NCI-H82 treated with DMSO at 0.1 percent for 48 hours (cell line): ENCODE measurements at regions not wholly inside any gene's neighbourhood (a gene's known extent, or its start where the extent isn't known, plus 50 kb on each side); places are given as distances from the start of the nearest gene placed in this dataset.

Source experiments
- DNase-seq: peaks from one replicate; lab custom pipeline; 2025; ENCODE audit not compliant: unreplicated experiment; lab: John Stamatoyannopoulos, UW

- no peak for DNase-seq
These were observed 89.9 kb upstream of the ARHGAP20 start for GRCh38 chr11:110802162-110802561.

DNA sequence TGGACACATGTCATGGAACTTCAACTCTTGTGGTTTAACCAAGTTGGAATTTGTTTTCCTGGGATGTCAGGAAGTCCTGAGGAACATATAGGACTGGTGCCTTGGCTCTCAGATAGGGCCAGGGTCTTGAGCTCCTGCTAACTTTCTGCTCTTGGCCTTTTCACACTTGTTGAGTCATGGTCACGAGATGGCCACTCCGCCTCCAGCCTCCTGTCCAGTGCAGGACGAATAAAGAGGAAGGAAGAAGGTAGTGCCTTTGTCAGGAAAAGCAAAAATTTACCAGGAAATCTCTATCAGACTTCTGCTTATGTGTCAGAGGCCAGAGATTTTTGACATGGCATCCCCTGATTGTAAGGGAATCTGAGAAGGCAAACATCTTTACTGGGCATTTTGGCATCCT is 89.1 kb upstream of the ARHGAP20 start:
- DNase-seq, result no peak

DNA sequence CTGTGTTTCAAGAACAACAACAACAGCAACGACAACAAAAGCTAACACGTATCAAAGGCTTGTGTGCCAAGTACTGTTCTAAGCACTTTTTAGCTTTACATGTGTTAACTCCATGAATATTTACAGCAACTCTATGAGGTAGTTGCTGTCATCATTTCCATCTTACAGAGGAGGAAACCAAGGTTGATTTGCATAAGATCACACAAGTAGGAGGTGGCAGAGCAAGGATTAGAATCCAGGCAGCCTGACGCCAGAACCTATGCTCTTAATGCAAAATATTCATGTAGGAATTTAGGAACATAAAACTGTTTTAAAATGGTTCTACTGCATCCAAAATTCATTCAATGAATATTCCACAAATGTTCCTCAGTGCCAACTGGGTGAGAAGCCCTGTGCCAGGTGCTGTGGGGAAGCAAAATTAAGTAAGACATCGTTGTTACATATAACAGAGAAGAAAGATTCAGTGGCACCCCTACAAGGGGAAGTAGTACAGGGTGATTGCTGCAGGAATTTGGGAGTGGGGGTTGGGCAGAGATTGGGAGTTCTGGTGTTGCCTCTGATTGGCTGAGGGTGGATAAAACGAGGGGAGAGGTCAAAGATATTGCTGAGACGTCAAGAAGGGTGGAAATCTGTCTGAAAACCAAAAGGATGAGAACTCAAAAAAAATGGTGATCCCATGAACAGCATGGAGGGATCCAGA is 86.1 kb upstream of the ARHGAP20 start:
- no peak for DNase-seq

GRCh38 chr11:110797453-110797852 is 85.2 kb upstream of the ARHGAP20 start:
- DNase-seq, result no peak

DNA sequence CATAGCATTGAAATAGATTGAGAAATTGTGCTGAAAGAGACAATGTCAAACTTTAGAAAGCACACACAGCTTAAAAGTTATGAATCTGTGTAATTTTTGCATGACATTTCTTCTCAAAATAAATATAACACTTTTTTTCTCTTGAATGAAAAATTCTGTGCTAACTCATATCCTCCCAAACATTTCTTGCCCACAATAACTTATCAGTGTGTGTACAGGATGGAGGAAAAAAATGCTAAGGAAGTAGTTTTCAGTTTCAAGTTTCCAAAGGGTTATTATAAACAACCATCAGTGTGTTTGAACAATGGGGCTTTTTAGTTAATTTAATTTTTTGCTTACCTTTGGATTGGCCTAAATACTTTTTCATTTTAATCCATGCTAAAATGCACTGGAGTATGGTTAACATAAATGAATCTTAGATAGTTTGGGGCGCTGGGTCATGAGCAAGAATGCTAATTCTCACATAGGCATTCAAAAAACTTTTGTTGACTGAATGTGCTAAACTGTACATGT is 82.9 kb upstream of the ARHGAP20 start:
- DNase-seq, result no peak

DNA sequence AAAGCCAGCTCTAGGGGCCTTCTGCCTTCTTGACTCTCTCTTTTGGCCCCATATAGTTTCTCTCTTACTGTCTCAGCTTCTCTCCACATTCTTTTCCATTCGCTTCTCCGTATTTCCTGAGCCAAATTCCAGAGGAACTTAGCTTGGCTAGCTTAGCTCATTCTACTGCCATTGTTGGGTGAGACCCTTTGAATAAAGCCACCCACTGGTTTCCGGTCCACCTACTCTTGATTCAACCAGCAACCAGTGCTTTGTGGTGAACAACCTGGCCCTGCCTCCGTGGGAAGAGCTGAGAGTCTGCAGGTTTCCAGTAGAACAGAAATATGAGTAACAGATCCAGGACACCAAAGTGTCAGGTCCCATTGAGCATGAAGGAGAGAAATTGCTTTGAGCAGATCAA is 81.3 kb upstream of the ARHGAP20 start:
- DNase-seq, result no peak

- DNase-seq, result no peak
These were observed 79.4 kb upstream of the ARHGAP20 start for GRCh38 chr11:110791621-110792020.

- DNase-seq, result no peak
These were observed 75.4 kb upstream of the ARHGAP20 start for GRCh38 chr11:110787680-110788079.

DNA sequence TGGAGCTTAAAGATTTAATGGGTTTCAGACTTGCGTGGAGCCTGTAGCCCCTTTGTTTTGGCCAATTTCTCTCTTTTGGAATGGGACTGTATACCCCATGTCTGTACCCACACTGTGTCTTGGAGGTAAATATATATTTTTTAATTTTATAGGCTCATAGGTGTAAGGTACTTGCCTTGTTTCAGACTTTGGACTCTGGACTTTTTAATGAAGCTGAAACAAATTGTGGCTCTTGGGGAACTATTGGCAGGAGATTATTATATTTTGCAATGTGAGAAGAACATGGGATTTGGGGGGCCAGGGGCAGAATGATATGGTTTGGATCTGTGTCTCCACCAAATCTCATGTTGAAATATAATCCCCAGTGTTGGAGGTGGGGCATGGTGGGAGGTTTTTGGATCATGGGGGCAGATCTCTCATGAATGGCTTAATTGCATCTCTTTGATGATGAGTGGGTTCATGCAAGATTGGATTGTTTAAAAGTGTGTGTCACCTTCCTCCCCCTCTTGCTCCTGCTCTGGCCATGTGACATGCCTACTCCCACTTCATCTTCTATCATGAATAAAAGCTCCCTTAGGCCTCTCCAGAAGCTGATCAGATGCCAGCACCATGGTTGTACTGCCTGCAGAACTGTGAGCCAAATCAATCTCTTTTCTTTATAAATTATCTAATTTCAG is 74.1 kb upstream of the ARHGAP20 start:
- no peak for DNase-seq

DNA sequence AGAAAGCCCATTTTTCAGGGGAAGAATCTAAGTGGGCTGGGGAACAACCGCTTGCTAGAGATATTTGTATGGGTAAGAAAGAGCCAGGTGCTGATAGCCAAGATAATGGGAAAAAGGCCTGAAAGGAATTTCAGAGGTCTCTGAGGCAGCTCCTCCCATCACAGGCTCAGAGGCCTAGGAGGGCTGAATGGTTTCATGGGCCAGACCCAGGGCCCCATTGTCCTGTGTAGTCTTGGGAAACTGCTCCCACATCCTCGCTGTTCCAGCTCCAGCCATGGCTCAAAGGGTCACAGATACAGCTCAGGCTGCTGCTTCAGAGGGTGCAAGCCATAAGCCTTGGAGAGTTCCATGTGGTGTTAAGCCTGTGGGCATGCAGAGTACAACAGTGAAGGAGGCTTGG is 73.2 kb upstream of the ARHGAP20 start:
- DNase-seq, result no peak

DNA sequence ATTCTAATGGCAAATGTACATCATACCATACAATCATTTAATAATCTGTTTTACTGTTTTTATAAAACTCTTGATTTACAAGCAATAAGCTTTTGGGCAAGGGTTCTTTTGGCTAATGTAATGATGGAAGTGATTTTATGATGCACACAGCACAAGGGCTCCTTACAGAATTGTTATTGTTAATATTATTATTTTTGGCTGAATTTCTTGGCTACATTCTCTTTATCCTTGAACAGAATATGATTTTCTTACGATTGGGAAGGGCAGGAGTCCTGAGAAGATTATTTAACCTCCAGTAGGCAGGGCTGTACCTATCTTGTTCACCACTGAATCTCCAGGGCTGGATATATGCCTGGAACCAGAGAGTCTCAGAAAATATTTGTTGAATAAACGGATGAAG is 70.4 kb upstream of the ARHGAP20 start:
- DNase-seq, result no peak

DNA sequence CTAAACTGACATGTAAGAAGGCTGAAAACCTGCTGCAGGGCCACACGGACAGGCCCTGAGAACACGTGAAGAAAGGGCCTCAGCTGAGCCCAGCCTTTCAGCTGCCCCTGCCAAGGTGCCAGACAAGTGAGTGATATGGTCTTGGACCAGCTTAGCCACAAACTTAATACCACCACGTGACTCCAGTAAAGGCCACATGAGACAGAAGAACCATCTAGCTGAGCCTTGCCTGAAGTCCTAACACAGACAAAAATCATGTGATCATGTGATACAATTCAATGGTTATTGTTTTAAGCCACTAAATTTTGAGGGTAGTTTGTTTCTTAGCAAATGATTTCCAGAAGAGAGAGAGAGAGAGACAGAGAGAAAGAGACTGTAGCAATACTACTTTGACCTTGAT is 66.9 kb upstream of the ARHGAP20 start:
- DNase-seq, result no peak

DNA sequence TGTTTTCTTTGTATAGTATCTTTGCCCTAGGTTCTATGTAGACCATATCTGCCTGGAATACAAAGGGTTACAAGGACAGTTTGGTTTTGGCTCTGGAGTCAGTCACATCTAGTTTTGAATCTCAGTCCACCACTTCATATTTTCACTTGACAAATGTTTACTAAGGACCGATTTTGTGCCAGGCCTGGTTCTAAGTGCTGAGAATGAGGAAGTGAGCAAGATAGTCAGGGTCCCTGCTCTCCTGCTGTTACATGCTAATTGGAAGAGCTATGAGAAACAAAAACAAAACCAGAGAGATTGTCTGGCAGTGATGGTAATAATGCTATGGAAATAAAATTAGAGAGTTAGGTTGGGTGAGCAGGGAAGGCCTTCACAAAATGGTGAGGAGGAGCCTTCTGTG is 66.1 kb upstream of the ARHGAP20 start:
- DNase-seq, result no peak

DNA sequence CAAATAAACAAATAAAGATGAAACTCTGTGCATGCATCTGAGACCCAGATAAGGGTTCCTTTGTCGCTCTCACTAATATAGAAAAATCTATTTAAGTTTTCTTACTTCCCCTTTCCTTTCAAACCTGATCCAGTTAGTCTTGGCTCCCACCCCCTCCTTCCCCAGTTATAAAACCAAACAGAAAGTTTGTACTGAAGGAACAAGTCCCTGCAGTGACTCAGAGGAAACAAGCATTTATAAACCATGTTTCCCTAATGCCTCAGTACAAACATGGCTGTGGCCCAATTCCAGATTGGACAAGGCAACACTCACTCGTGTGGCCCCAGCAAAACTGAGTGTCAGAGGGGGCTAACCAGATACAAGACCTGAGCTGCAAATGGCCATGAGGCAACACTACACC is 65.5 kb upstream of the ARHGAP20 start:
- no peak for DNase-seq

- DNase-seq, result no peak
These were observed 63.8 kb upstream of the ARHGAP20 start for GRCh38 chr11:110776081-110776480.

DNA sequence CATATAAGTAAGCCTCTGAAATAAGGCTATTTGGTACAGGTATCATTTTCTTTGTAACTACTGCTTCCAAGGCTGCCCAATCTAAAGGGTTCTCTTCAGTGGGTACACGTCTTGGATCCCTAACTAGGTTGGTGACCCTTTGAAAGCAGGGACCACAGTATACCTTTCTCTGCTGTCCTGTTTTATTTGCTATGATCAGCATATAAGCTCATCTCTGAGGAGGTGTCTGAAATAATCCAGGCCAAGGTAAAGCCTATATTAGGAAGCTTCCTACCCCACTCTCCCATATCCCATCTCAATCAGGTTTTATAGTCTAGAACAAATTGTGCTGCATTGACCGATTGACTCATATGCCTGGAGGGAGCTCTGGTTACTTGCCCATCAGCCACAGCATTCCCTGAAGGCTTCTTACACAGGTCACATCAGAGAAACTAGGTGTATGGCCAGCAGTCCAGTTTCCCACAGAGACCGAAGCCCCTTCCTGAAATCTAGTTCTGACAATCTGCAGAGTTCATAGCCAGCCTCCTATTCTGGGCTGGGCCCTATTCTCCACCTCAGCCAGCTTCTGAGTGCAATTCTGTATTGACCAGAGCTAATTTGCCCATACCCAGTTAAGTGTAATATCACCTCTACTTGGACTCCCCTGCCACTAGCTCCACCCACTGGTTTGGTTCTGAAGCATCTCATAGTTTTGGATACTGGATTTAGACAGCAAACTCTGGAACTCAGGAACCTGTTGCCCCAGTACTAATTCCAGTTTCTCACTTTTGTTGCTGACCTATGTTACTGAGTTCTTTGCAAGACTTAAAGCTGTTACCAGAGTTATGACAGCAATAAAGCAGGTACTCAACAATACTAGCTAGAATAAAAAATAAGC is 62.1 kb upstream of the ARHGAP20 start:
- DNase-seq, result no peak

- DNase-seq, result no peak
These were observed 61.2 kb upstream of the ARHGAP20 start for GRCh38 chr11:110773442-110773841.

GRCh38 chr11:110772863-110773262 is 60.6 kb upstream of the ARHGAP20 start:
- DNase-seq, result no peak

DNA sequence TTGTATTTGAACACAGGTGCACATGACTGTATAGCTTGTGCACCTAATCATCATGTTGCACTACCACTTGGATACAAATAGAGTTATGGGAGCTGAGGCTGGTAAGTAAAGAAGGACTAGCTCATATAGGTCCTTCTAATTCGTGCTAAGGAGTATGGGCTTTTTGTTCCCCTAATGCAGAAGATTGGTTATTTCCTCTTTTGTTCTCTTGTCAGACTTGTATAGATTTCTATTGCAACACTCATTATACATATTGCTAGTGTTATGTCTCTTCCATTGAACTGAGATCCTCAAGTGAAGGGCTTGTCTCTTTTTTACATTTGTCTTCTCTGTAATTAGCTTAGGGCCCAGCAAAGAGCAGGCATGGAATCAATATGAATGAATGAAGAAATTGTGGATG is 54.1 kb upstream of the ARHGAP20 start:
- no peak for DNase-seq

GRCh38 chr11:110764485-110764884 is 52.2 kb upstream of the ARHGAP20 start:
- no peak for DNase-seq

GRCh38 chr11:110763249-110764011 is 51.2 kb upstream of the ARHGAP20 start:
- DNase-seq, result no peak
